ENCODE measurements at regions not wholly inside any gene's neighbourhood (a gene's known extent, or its start where the extent isn't known, plus 50 kb on each side); places are given as distances from the start of the nearest gene placed in this dataset.

DNA sequence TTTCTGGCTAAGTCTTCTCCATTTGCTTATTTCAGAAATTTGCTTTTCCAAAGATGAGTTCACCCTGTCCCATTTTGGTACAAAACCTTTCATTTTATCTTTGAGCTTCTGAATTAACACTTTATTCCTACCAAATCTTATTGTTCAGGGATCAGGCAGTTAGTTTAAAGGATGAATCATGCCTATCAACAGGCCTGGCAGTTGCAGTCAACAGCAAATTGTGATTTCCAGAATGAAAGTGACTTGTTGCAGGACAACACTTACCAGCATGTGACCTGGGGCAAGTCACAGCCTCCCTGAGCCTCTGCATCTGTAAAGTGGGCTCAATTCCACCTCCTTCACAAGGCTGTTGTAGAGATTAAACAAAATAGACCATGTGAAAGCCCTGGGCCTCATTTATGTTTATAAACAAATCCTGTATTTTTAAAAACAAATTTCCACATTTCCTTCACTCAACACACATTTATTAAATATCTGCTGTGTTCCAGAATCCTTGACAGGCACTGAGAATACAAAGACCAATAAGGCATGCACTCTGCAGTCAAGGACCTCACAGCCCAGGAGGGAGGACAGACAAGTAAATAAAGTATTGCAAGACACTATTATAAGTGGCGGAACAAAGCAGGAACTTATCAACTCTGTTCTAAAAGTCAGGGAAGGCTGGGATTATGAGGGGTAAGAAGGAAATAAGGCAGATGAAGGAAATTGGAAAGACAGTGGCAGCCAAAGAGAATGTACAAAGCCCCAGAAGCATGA, 359.1 kb upstream of the IL12A start:
- no peak for DNase-seq

DNA sequence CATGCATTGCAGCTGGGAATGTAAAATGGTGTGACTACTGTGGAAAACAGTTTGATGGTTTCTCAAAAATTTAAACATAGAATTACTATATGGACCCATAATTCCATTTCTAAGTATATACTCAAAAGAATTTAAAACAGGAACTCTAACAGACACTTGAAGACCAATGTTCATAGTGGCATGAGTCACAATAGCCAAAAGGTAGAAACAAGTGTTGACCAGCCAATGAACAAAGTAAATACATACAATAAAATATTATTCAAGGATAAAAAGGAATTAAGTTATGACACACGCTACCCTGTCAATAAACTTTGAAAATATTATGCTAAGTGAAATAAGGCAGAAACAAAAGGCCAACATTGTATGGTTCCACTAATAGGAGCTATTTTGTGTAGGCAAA, 357.4 kb upstream of the IL12A start:
- no peak for DNase-seq

GRCh38 chr3:159632128-159632527, 356.5 kb upstream of the IL12A start:
- no peak for DNase-seq

DNA sequence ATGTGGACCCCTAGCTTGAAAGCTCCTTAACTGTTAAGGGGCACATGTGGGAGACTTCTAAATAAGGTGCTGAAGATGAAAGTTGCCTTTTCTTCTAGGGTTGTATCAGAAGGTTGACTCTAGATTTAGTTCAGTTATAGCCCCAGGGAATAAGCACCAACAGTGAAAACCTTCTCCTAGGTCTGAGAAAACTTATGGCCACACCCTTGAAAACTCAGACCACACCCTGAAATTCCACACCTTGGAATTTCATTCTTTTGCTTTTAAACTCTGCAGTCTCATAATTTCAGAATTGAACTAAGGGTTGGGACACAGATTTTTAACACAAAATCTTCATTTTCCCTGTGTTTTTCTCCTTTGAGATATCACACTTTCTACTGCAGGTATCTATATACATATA, 355.8 kb upstream of the IL12A start:
- DNase-seq: no peak

- no peak for DNase-seq
Measured at GRCh38 chr3:159634483-159634882, 354.2 kb upstream of the IL12A start.

DNA sequence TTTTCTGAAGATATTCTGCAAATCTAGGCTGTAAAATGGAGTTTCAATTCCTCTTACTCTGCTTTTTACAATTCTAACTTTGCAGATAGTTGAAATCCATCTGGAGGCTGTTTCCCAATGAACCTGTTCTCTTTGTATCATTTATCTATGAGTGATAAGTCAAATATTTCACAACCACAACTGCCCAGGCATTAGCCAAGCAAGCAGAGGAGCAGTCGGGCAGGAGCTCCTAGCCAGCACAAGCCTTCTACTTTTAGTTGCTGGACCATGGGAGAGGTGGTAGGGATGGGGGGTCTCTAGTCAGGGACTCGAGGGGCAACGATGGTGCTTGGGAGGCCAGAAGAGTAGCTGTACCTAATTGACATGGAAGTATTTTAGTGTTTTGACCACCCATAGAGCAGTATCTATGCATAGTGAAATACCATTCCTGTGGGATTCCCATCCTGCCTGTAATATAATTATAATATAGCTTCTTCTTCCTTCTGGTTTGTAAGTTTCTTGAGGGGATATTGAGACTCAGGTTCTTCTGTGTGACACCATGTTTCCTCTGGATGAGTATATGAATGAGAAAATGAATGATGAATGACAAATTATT, 353.5 kb upstream of the IL12A start:
- DNase-seq: no peak

DNA sequence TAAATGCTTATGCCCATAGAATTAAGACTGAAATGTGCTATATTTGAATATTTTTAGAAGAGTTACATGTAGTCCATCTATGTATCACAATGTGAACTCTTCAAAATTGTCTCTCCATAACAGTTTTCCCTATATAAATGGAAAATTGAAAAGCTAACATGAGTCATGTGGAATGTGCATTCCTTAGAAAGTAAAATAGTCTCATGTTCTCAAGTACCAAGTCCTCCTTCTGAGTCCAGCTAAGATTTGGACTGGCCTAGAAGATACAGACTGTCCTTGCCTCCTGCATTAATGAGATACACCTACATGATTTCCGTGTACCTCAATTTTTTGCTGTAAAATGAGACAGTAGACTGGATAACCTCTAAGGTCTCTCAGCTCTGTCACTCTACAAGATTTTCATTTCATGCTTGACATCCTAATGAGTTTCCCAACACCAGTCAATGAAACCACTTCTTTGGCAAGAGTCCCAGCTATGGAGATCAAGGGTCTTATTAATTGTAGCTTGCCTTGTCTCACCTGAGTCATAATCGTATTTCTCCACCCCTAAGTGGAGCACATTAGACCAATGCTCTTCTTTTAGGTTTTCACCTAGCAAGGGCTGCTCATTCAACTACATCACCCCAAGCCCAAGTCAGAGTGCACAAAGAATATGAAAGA, 350.6 kb upstream of the IL12A start:
- no peak for DNase-seq

- DNase-seq: no peak
Measured at GRCh38 chr3:159640225-159640624, 348.4 kb upstream of the IL12A start.

DNA sequence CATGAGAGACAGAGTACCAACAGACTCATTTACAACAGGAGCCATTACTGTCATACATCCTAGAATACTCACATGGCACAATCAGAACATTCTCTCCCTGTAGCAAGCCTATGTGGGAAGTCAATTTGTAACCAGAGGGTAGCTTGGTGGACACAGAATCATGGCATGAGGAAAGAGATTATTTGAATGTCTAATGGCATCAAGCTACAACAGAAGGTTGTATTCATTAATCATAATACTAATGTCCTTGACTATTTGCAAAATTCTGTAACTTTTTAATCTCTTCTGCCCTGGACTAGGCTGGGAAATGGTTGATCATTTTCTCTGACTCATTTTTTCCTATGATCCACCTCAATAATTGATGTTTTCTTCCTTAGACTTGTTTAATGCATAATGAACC, 345.2 kb upstream of the IL12A start:
- DNase-seq: no peak

- DNase-seq: no peak
Measured at GRCh38 chr3:159645874-159646273, 342.8 kb upstream of the IL12A start.

- DNase-seq: no peak
Measured at GRCh38 chr3:159649951-159650350, 338.7 kb upstream of the IL12A start.

DNA sequence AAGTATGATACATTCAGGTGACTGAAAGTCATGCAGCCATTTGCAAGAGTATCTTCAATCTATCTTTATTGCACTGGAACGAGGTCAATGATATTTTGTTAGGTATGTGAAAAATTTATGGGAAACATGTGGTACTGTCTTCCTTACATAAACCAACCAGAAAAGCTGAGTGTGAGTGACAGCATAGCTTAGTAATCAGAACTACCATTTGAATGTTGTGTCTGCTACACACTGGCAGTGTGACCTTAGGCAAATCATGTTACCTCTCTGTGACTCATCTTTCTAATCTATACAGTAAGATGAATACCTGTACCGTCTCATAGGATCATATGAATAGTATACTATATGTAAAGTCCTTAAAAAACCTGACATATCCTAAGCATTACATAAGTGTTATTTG, 337.9 kb upstream of the IL12A start:
- no peak for DNase-seq

- no peak for DNase-seq
Measured at GRCh38 chr3:159652452-159652851, 336.2 kb upstream of the IL12A start.

DNA sequence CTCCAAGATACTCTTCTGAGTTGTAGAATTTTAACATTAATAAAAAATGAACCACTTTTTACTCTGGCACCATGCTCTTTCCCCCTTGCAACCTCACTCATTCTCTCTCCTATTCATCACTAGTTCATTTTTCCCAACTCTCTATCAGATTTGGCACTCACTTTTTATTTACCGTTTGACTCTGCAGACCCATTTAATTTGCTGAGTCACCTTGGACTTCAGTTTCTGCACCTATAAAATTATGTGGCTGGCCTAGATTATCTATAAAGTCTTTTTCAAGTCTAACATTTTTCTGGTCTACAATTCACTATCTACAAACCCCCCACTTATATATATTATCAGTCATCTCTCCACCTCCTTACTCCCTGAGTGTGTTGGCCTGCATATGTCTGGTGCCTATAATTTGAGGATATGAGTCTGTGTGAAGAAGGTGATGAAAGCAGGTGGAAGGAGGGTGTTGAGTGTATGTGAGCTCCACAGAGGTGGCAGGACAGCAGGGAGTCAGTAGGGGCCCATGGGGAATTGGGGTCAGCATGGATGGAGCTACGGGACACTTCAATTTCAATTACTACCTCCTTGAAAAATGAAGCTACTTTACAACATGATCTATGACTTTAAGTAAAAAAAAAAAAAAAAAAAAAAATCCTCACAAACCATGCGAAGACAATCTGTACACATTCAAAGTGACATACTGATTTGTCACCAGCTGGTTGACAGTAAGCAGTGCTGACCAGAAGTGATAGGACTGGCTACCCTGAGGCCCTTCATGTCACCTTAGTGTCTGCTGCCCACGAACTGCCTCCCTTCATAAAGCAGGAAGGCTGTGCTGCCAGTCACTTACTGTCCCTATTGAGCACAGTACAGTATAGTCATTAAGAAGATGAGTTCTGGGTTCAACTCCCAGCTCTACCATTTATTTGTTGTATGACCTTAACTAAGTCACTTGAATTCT, 334.2 kb upstream of the IL12A start:
- DNase-seq: no peak

- no peak for DNase-seq
Measured at GRCh38 chr3:159655202-159655601, 333.4 kb upstream of the IL12A start.

DNA sequence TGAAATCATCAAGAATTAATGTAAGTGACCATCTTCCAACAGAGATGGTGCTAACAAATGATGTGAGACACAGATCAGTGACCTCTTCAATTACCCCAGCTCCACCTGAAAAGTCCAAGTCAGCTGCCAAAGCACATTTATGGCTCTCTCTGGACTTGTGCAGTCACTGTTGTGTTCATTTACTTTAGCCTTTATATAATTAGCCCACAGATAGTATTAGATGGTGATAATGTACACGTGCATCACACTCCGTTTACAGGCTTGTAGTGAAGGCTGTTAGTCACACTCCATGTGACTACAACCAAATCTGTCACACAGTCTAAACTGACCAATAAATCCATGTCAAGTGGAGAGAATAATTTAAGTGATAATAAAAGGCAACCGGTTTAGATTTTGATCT, 331.5 kb upstream of the IL12A start:
- no peak for DNase-seq

DNA sequence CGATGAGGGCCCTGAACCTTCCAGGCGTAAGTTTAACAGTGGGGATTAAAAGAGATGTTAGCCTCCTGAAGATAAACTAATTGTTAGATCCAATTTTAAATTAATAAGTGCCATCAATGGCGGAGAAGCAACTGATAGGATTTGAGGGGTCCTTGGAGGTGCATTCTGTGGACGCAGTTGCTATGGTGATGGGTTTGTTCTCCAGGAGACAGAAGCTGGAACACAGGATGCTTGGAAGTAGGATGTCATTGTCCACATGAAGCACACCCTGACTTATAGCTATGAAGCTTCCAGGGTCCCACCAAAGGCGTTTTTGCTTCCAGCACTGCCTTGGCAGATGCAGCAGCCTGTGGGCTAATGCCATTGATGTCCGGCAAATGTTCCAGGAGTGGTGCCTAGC, 331.0 kb upstream of the IL12A start:
- DNase-seq: no peak

DNA sequence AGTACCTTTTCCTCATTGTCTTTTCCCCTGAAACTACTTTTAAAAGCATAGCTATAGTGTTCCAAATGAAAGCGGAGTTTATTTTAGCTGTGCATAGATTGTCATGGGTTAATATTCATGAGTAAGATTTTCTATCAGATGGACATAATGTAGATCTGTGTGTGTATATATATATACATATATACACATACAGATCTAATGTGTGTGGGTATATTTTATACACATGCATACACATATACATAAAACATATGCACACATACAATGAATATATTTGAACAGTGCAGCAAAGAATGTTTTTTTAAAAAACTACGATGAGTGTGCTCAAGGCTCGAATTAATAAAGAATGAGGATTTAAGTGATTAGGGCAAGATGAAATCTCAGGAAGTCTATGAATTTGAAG, 328.3 kb upstream of the IL12A start:
- DNase-seq: no peak

DNA sequence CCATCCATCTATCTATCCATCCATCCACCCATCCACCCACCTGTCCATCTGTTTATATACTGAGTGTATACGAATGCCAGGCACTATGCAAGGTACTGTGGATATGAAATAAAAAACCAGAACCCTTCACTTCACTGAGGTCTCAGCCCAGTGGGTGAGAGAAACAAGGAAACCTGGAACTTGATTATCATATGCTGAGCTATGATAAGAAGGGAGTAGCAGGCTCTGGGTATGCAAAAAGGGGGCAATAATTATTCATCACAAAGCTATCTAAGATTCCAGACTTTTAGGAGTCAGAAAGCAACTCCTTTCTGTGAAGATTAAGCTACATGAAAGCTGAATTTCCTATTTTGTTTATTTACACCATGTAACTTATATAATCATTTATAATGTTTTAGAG, 327.7 kb upstream of the IL12A start:
- no peak for DNase-seq

DNA sequence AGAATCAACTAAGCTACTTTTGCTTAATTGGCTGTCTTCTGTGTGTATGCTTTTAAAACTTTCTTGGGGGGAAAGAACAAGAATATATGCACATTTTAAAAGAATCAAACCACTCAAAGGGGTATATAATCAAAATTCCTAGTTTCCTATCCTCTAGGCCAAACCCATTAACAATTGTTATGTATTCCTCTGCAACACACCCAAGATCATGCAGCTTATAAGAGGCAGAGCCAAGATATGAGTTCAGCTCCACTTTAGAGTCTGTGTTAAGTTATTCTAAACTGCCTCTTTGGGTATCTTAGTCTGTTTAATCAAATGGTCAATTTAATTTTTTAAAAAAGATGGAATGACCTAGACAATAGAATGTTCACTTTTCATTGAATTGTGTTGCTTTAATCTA, 326.1 kb upstream of the IL12A start:
- no peak for DNase-seq

- DNase-seq: no peak
Measured at GRCh38 chr3:159664006-159664405, 324.6 kb upstream of the IL12A start.

GRCh38 chr3:159664653-159665052, 324.0 kb upstream of the IL12A start:
- no peak for DNase-seq

- no peak for DNase-seq
Measured at GRCh38 chr3:159667261-159667660, 321.4 kb upstream of the IL12A start.

Measured in midbrain (tissue), 1 donor.